WERI-Rb-1 (cell line): ENCODE measurements at regions not wholly inside any gene's neighbourhood (a gene's known extent, or its start where the extent isn't known, plus 50 kb on each side); places are given as distances from the start of the nearest gene placed in this dataset.

Experiments
- DNase-seq: peaks from one replicate; pipeline ENCODE4 v3.0.0-alpha.2; 2020
- H3K27ac ChIP-seq: fragments of 250-450 bp; sonication (Bioruptor Pico); 2 replicates; pipeline ENCODE4 v1.5.1; 2020; ENCODE audit warnings: mild to moderate bottlenecking, moderate library complexity
- H3K27me3 ChIP-seq: fragments of 250-450 bp; sonication (Bioruptor Pico); 2 replicates; pipeline ENCODE4 v1.5.1; 2021; ENCODE audit warnings: mild to moderate bottlenecking, low read depth, moderate library complexity; ENCODE audit not compliant: insufficient read depth, severe bottlenecking
- H3K36me3 ChIP-seq: fragments of 250-450 bp; sonication (Bioruptor Pico); 2 replicates; pipeline ENCODE4 v1.5.1; 2020; ENCODE audit warnings: mild to moderate bottlenecking, moderate library complexity
- H3K4me3 ChIP-seq: 2 replicates; pipeline ENCODE4 v1.5.1; 2011; ENCODE audit warnings: low read depth, mild to moderate bottlenecking, control low read depth, low read length
- H3K9me3 ChIP-seq: fragments of 250-450 bp; sonication (Bioruptor Pico); 2 replicates; pipeline ENCODE4 v1.5.1; 2021; ENCODE audit warnings: mild to moderate bottlenecking, moderate library complexity; ENCODE audit not compliant: severe bottlenecking
- TF ChIP-seq, protein P1 (sequence below): IDR thresholded peaks from 2 replicates; pipeline ENCODE4 v1.5.1; 2011; ENCODE audit warnings: low read depth, mild to moderate bottlenecking, control low read depth, inconsistent platforms, low read length

DNA sequence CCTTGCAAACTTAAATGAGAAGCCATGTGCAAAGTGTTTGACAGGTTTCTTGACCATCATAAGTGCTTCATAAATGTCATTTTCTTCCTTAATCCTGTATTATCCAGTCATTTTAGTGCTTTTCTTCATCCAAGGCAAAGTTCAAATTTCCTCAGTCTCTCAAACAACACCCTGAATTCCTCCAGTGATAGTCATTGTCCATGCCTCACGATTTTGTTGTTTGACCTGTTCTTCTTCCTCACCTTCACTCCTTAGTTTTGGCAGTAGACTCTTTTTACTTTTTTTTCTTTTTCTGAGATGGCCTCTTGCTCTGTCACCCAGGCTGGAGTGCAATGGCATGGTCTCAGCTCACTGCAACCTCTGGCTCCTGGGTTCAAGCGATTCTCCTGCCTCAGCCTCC, 1257.3 kb downstream of the FAM181B start:
- TF ChIP-seq, protein P1, sequence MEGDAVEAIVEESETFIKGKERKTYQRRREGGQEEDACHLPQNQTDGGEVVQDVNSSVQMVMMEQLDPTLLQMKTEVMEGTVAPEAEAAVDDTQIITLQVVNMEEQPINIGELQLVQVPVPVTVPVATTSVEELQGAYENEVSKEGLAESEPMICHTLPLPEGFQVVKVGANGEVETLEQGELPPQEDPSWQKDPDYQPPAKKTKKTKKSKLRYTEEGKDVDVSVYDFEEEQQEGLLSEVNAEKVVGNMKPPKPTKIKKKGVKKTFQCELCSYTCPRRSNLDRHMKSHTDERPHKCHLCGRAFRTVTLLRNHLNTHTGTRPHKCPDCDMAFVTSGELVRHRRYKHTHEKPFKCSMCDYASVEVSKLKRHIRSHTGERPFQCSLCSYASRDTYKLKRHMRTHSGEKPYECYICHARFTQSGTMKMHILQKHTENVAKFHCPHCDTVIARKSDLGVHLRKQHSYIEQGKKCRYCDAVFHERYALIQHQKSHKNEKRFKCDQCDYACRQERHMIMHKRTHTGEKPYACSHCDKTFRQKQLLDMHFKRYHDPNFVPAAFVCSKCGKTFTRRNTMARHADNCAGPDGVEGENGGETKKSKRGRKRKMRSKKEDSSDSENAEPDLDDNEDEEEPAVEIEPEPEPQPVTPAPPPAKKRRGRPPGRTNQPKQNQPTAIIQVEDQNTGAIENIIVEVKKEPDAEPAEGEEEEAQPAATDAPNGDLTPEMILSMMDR: no peak
- Histone ChIP-seq H3K9me3 (no peaks in the 10 kb centered on the region), H3K36me3 (no peaks in the 10 kb centered on the region), H3K27ac (no peak overlapping the region), H3K4me3 (no peak overlapping the region), H3K27me3 (no peaks in the 10 kb centered on the region)
- no peak for DNase-seq

GRCh38 chr11:81472646-81473045, 1261.0 kb downstream of the FAM181B start:
- Histone ChIP-seq H3K4me3 (no peak overlapping the region), H3K27ac (no peak overlapping the region), H3K9me3 (no peaks in the 10 kb centered on the region), H3K27me3 (no peaks in the 10 kb centered on the region), H3K36me3 (no peaks in the 10 kb centered on the region)
- TF ChIP-seq, protein P1: no peak
- DNase-seq: no peak

GRCh38 chr11:81470446-81470845, 1263.2 kb downstream of the FAM181B start:
- H3K4me3 ChIP-seq: no peak overlapping the region
- no peak for DNase-seq
- H3K27ac ChIP-seq: no peak overlapping the region
- no peaks in the 10 kb centered on the region for H3K27me3 ChIP-seq
- H3K36me3 ChIP-seq: no peaks in the 10 kb centered on the region
- TF ChIP-seq, protein P1: no peak
- no peaks in the 10 kb centered on the region for H3K9me3 ChIP-seq

GRCh38 chr11:81459766-81460306, 1273.8 kb downstream of the FAM181B start:
- no peaks in the 10 kb centered on the region for H3K36me3 ChIP-seq
- no peaks in the 10 kb centered on the region for H3K27me3 ChIP-seq
- no peak overlapping the region for H3K27ac ChIP-seq
- no peak overlapping the region for H3K4me3 ChIP-seq
- TF ChIP-seq, protein P1: no peak
- no peaks in the 10 kb centered on the region for H3K9me3 ChIP-seq
- DNase-seq: no peak

- Histone ChIP-seq H3K4me3 (no peak overlapping the region), H3K27me3 (no peaks in the 10 kb centered on the region), H3K27ac (no peak overlapping the region), H3K36me3 (no peaks in the 10 kb centered on the region), H3K9me3 (no peaks in the 10 kb centered on the region)
- TF ChIP-seq, protein P1: no peak
- DNase-seq: no peak
These were observed 1284.0 kb downstream of the FAM181B start for GRCh38 chr11:81449588-81450156.

- no peaks in the 10 kb centered on the region for H3K27me3 ChIP-seq
- H3K9me3 ChIP-seq: no peaks in the 10 kb centered on the region
- no peak overlapping the region for H3K4me3 ChIP-seq
- H3K27ac ChIP-seq: no peak overlapping the region
- TF ChIP-seq, protein P1: peak; percentile 51
- H3K36me3 ChIP-seq: no peaks in the 10 kb centered on the region
- peak; percentile 15 for DNase-seq
These were observed 1289.4 kb downstream of the FAM181B start for GRCh38 chr11:81444297-81444696.
